Limb (tissue), 2 donors: ENCODE measurements at regions not wholly inside any gene's neighbourhood (a gene's known extent, or its start where the extent isn't known, plus 50 kb on each side); places are given as distances from the start of the nearest gene placed in this dataset.

Experiments used
- DNase-seq, 2 donors: peaks; one replicate each; pipeline ENCODE4 v3.0.0-alpha.2; 2016; ENCODE audit errors: extremely low spot score in 2 of 2

DNA sequence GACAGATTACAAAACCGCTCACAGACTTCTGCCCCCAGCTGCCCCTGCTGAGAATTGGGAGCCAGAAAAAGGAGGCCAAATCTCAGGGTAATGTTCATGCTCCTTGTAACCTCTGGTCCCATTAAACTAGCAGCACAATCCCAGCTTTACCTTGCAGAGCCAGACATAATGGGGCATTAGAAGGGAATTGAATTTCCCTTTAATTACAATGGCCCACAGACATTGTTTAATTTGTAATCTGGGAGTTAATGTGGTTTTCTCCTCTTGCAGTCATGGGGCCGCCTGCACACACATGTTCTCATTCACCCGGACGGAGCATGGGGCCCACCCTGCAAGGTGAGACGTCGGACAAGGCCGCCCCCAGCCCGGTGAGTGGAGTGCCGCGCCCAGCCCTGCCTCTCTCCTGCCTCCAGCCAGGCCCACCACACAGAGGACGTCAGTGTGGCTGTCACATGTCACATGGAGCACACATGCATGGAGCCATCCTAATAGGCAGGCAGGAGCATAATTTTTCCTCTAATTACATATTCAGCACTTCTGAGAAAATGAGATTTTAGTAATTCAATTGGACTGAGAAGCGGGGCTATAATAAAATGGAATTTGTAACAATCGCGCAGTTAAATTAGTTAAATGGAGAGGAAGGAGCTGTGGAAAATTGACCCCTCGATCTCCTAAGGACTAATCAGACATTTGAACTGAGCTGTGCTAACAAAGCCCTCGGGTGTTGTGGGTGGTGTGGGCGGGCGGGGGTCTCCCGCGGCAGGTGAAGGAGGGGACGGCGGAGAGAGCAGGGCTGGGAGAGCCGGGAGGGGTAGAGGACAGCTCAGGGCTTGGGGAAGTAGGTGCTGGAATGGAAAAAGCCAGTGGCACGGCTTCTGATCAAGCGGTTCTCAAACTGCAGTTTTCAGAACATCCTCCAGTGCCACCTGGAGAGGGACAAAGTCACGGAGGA, 87.7 kb downstream of the ENGASE start:
- DNase-seq, result peak in 1 of 2 donors; percentile 50

- no peak for DNase-seq
Observed at GRCh38 chr17:79160980-79161636, 86.5 kb downstream of the ENGASE start.

GRCh38 chr17:79159926-79160325, 85.3 kb downstream of the ENGASE start:
- no peak for DNase-seq

GRCh38 chr17:79159471-79159870, 84.8 kb downstream of the ENGASE start:
- DNase-seq, result no peak

DNA sequence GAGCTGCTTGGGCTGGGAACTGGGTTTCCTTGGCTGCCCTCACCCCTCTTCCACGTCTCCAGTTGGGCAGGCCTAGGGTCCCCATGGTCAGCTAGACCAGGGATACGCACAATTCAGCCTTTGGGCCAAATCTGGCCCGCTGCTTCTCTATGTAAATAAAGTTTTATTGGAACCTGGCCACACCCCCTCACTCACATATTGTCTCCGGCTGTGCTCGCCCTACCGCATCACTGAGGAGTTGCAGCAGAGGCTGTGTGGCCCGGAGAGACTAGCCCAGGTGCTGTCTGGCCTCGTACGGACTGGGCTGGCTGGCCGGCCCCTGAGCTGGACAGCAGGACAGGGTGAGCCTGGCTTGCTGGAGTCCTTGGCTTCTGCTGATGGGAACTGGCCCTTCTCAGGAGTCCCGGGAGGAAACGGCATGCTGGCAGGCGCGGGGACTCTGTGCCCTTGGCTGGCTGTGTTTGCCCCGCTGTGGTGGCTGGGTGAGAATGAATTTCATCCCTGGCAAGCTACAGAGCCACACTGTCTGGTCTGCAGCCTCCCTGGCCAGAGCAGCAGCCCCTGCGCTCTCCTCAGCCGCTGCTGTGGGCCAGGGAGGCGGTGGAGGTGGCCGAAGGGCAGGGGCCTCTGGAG, 82.0 kb downstream of the ENGASE start:
- DNase-seq, result no peak

- DNase-seq, result no peak
Observed at GRCh38 chr17:79155701-79156100, 81.1 kb downstream of the ENGASE start.

- no peak for DNase-seq
Observed at GRCh38 chr17:79154951-79155585, 80.4 kb downstream of the ENGASE start.

GRCh38 chr17:79154446-79154845, 79.8 kb downstream of the ENGASE start:
- no peak for DNase-seq

DNA sequence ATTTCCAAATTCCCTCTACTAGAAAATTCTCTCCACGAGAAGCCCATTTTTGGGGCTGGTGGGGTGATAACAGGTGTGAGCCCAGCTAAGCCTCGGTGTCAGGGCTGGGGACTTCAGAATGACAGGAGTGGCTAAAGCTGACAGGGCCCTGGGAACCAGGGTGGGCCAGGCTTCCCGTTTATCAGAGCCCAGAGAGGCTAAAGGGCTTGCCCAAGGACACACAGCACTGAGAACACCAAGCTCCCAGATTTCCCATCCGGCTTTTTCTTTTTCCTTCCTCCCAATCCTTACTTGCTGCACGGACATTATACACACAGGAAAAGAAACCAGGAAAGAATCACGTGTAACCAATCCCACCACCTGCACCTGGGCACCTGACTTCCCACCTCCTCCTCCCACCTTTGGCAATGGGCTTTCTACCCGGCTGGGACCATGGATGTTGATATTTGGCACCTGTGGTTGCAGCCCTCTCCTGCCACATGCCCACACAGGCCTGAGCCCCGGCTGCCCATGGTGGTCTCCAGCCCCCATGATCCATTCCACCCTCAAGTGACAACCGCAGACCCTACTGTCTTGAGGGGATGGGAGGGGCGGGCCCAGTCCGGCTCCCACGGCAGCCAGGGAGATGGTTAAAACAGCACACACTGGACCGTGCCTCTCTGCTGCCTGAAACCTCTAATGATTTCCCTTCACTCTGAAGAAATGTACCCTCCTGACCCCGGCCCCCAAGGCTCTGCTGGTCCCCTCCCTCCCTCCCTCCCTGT, 78.9 kb downstream of the ENGASE start:
- DNase-seq, result no peak

- DNase-seq, result no peak
Observed at GRCh38 chr17:79152636-79153035, 78.0 kb downstream of the ENGASE start.

DNA sequence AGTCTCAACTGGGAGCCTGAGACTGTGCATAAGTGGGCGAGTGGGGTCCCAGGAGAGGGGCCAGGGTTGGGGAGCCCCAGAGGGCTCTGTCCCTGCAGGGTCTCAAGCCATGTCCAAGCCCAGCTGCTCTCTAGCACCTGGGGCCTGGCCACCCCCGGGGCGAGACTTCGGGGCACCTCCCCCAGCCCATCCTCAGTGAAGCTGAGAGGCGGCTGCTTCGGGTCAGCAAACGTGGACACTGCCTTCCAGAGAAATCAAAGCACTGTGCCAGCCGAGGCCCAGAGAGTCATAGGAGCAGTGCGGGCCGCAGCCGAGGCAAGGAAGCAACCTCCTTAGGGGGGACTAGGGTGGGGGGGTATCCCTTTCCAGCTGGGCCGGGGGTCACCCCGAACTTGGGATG, 77.5 kb downstream of the ENGASE start:
- no peak for DNase-seq

- no peak for DNase-seq
Observed at GRCh38 chr17:79150799-79151198, 76.2 kb downstream of the ENGASE start.

GRCh38 chr17:79150035-79150733, 75.6 kb downstream of the ENGASE start:
- DNase-seq, result no peak

DNA sequence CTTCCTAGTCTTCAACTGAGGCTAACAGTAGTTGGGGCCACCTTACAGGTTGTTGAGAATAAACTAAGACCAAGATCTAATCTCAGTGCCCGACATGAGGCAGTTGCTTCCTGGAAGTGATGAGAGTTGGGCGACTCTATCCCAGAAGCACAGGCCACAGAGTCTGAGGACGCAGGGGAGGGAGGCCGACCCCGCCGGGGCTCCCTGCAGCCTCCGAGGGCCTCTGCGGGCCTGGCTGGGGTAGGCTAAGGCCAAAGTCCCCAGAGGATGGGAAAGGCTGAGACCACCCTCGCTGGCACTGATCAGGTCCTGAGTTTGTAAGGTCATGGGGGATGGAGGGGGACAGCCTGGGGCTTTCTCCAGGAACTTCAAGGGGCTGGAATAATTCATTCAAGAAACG, 74.0 kb downstream of the ENGASE start:
- DNase-seq, result no peak

GRCh38 chr17:79147746-79148506, 73.3 kb downstream of the ENGASE start:
- no peak for DNase-seq

DNA sequence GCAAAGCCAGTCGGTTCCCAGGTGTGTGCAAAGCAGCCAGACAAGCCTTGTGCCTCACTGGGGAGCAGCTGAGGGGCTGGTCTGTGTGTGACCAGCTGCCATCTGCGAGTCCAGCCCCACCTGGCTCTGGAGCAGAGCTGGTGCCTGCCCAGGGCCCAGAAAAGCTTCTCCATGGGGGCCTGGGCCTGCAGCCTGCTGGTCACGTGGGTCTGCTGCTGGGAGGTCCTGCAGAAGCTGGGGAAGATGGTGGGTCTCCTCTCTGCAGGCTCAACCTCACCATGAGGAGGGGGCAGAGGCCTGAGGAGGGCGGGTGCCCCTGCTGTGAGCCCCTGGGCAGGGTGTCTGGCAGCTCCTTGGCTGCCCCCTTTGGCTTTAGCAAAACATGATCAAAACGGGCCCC, 71.9 kb downstream of the ENGASE start:
- DNase-seq, result no peak

- no peak for DNase-seq
Observed at GRCh38 chr17:79145548-79145947, 70.9 kb downstream of the ENGASE start.

DNA sequence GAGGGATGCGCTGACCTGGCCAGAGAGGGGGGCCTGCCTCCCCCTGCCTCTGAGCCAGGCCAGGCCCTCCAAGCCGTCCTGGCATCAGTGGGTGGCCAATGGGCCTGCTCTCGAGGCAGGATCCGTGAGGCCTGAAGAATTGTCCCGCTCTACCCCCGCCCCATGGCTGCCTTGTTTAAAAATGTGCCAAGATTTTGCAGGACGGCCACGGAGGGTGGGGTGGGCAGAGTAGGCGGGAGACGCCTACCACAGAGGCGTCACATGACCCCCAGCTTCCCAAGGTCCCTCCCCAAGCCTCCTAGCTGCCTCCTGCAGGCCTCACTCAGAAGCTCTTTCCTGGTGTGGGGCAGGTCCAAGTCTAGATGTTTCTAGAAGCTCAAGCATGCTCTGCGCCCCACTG, 69.5 kb downstream of the ENGASE start:
- no peak for DNase-seq

DNA sequence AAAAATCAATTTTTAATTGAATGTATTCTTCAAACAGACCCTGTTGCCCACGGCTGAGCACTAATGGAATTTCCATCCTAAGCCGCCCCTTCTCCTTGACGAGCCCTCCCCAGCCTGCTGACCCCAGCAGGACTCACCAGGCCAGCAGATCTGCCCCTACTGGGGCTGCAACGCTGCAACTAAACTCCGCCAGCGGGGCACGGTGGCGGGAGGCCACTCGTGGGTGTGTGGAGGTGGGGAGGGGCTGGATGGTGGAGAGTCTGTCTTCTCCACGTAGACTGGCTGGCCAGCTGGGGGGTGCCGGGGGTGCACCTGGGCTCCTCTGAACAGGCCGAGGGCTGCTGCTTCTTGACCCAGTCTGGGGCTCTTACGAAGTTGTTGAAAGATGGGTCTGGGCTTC, 67.8 kb downstream of the ENGASE start:
- no peak for DNase-seq
